NCI-H1417 treated with DMSO at 0.1 percent for 48 hours (cell line): ENCODE measurements at regions not wholly inside any gene's neighbourhood (a gene's known extent, or its start where the extent isn't known, plus 50 kb on each side); places are given as distances from the start of the nearest gene placed in this dataset.
"Not testable (repeated sequence)": the region's sequence is repeated elsewhere in the genome, so short reads cannot be mapped to it uniquely, and the experiment has no call there.

Experiments
- DNase-seq: peaks from one replicate; lab custom pipeline; 2025; lab: John Stamatoyannopoulos, UW

GRCh38 chr7:10779465-10780399, 193.9 kb upstream of the PHF14 start:
- DNase-seq = no peak

DNA sequence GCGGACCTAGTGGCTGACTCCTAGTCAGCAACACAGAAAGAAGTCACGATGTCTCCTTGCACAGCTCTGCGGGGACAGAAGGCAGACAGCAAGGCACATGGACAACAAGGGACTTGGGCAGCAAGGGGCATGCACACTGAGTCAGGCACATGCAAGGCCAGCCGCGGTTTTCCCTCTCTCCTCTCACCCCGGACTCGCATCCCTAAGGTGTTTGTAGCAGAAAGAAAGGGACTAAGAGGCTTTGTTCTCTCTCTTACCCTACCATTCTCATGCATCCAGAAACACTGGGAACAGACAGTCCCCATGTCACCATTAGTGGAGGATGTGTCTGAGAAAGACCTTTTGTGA, 193.3 kb upstream of the PHF14 start:
- DNase-seq = no peak

GRCh38 chr7:10786976-10787375, 186.7 kb upstream of the PHF14 start:
- not testable (repeated sequence) for DNase-seq

GRCh38 chr7:10789170-10789569, 184.5 kb upstream of the PHF14 start:
- no peak for DNase-seq

DNA sequence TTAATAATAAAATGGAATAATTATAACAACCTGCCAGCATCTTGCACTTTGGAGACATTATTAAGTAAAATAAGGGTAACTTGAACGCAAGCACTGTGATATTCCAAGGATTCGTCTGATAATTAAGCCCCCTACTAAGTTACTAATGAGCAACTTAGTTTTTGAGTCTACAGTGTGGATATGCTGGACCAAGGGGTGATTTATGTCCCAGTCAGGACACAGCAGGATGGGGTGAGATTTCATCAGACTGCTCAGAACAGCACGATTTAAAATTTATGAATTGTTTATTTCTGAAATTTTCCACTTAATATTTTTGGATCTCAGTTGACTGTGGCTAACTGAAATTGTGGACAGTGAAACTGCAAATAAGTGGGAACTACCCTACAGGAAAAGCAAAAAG, 182.8 kb upstream of the PHF14 start:
- no peak for DNase-seq

- DNase-seq = no peak
Measured at GRCh38 chr7:10793995-10794775, 179.5 kb upstream of the PHF14 start.

GRCh38 chr7:10797157-10797556, 176.5 kb upstream of the PHF14 start:
- no peak for DNase-seq

GRCh38 chr7:10798044-10798443, 175.6 kb upstream of the PHF14 start:
- no peak for DNase-seq

DNA sequence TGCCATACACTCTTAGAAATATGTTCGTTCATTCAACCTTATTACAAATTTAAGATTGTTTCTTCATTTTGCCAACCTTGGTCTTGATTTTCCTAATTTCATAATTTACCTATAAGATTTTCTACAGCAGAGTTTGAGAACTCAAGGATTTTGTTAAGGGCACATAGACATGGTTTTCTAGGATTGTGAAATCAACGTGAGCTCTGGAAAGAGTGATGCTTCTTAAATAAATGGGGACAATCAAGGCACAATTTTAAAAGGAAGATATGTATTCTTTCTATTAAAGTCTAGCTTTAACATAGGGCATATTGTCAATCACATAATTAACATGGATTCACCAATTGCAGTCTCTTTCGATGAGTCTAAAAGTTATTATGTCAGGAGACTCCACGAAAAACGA, 174.2 kb upstream of the PHF14 start:
- DNase-seq = no peak

- DNase-seq = no peak
Measured at GRCh38 chr7:10802011-10802410, 171.7 kb upstream of the PHF14 start.

GRCh38 chr7:10802526-10802925, 171.1 kb upstream of the PHF14 start:
- no peak for DNase-seq

DNA sequence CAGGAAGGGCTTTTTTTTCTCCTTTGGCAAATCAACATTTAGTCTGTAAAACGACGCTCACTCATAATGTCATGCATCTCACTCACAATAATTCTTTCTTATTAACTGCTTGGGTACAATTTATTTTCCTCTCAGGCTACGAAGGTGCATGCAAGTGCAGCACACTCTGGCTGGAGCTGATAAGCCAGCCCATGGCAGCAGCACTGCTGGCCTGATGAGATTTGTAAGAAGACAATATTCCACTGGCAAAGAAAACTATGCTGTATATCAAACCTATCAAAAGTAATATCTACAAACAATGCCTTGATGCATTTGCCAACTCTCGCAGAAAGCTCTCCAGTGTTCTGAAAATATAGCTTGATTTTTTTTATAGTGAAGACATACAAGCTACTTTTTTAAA, 170.0 kb upstream of the PHF14 start:
- DNase-seq = no peak

- DNase-seq = no peak
Measured at GRCh38 chr7:10804770-10805169, 168.9 kb upstream of the PHF14 start.

DNA sequence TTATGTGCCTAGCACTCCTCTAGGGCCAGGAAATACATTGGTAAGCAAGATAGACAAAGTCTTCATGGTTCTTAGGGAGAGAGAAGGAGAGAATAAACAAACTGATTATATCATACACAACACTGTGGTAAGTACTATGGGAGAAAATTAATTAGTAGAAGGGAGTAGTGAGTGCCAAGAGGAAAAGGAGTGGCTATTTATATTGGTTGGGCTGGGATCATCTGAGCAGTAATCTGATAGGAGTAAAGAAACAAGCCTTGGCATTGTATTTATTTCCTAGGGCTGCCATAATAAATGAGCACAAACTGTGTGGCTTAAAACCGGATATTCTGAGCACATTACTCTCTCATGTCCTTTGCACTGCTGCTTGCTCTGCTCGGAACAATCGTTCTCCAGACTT, 158.1 kb upstream of the PHF14 start:
- no peak for DNase-seq

GRCh38 chr7:10821156-10821555, 152.5 kb upstream of the PHF14 start:
- DNase-seq = no peak

DNA sequence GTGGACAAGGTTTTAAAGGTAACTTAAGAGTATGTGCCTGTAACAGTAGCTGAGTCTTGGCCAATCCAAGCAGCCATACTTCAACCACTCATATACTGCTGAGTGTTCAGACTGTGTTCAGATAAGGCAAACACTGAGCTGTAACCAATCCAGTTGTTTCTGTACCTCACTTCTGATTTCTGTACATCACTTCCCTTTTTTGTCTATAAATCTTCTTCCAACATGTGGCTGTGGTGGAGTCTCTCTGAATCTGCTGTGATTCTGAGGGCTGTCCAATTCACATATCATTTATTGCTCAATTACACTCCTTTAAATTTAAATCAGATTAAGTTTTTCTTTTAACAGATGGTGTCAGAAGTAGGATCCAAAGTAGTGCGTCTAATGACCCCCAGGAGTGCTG, 149.5 kb upstream of the PHF14 start:
- no peak for DNase-seq

GRCh38 chr7:10838228-10838627, 135.4 kb upstream of the PHF14 start:
- no peak for DNase-seq

- DNase-seq = no peak
Measured at GRCh38 chr7:10845225-10845624, 128.4 kb upstream of the PHF14 start.

GRCh38 chr7:10855583-10855982, 118.1 kb upstream of the PHF14 start:
- DNase-seq = no peak

- DNase-seq = no peak
Measured at GRCh38 chr7:10860516-10860915, 113.2 kb upstream of the PHF14 start.

DNA sequence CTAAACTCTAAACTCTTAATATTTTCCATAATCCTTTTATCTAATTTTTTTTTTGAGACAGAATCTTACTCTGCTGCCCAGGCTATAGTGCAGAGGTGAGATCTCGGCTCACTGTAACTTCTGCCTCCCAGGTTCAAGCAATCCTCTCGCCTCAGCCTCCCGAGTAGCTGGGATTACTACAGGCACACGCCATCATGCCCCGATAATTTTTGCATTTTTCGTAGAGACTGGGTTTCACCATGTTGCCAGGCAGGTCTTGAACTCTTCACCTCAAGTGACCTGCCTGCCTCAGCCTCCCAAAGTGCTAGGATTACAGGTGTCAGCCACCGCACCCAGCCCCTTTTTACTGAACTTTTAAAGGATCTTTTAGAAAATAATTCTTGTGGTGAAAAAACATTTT, 110.2 kb upstream of the PHF14 start:
- no peak for DNase-seq

GRCh38 chr7:10874666-10875065, 99.0 kb upstream of the PHF14 start:
- no peak for DNase-seq

- no peak for DNase-seq
Measured at GRCh38 chr7:10875080-10875479, 98.6 kb upstream of the PHF14 start.
